ENCODE measurements at regions not wholly inside any gene's neighbourhood (a gene's known extent, or its start where the extent isn't known, plus 50 kb on each side); places are given as distances from the start of the nearest gene placed in this dataset.

DNA sequence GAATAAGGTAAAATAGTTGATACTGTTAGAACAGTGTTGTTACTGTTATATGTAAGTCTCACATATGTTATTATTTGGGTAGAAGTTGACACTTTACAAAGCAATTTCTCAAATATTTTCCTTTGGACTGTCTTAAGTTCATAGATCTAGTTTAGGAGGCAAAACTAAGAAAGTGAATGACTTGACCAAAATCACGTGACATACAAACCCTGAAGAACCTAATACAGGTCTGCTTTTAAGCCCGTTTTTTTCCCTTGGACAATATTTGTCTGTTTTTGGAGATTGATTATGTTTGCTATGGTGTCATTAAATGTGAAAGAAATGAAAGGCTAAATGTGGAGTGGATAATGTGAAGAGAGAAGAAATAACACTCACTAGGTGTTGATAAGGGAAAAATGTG is 644.9 kb upstream of the PITX2 start:
- H3K27ac ChIP-seq (ENCODE audit: insufficient read depth, low read length), result no peak overlapping the region
- BruUV-seq (replicated peaks), result no TSS peak
- peaks cover 5% of the 10 kb centered on the region for H3K27me3 ChIP-seq (ENCODE audit: control insufficient read depth, insufficient read depth, low read length)
- no CpG with 5 or more reads among the region's 2 CpGs for WGBS, 2 experiments (ENCODE audit: extremely low coverage in 2 of 2, insufficient read length in 1 of 2)
- no peak overlapping the region for H3K4me3 ChIP-seq (ENCODE audit: insufficient read depth, low read depth, low read length)
- no peak overlapping the region for H3K18ac ChIP-seq (ENCODE audit: low read depth, low read length)
- H4K20me1 ChIP-seq (ENCODE audit: insufficient read depth, low read length), result no peaks in the 10 kb centered on the region
- no peak overlapping the region for H3K4ac ChIP-seq (ENCODE audit: low read depth, low read length)
- intact Hi-C loops (cut with micrococcal nuclease) (no loop called here), in situ Hi-C loops (cut with MboI; ENCODE audit: low sequenced_read_pairs) (no loop called here), dilution Hi-C loops (cut with HindIII; ENCODE audit: low sequenced_read_pairs, unreplicated experiment) (no loop called here)
- ChIA-PET CTCF (no interaction called here), POLR2A (ENCODE audit: unreplicated experiment) (no interaction called here)
- H4K5ac ChIP-seq (ENCODE audit: low read depth, low read length), result no peak overlapping the region
- no peak overlapping the region for H3K56ac ChIP-seq (ENCODE audit: extremely low read depth, insufficient read depth, low read length)
- no peaks in the 10 kb centered on the region for H3K79me1 ChIP-seq (ENCODE audit: low read depth in 1 of 2, low read length in 2 of 2)
- no peak overlapping the region for H3K4me2 ChIP-seq (ENCODE audit: low read depth, low read length)
- no peak overlapping the region for H2BK20ac ChIP-seq (ENCODE audit: low read depth, low read length)
- no peak overlapping the region for H2AFZ ChIP-seq (replicated peaks; ENCODE audit: low read length, poor library complexity)
- no peaks in the 10 kb centered on the region for H3K4me1 ChIP-seq (ENCODE audit: control insufficient read depth, insufficient read depth, low read length)
- H2BK15ac ChIP-seq (ENCODE audit: low read depth, low read length), result no peak overlapping the region
- H2BK120ac ChIP-seq (ENCODE audit: low read depth, low read length), result no peak overlapping the region
- no peak overlapping the region for H3K23ac ChIP-seq (ENCODE audit: low read depth, low read length)
- no peak overlapping the region for H3K14ac ChIP-seq (replicated peaks; ENCODE audit: low read depth, low read length)
- H2AK9ac ChIP-seq (replicated peaks; ENCODE audit: low read depth, low read length, poor library complexity), result no peak overlapping the region
- TF ChIP-seq POLR2A (IDR thresholded peaks at IDR 0.05; ENCODE audit: low read depth, low read length) (no peak), RAD21 (IDR thresholded peaks at IDR 0.05; ENCODE audit: low read length) (no peak), CEBPB (IDR thresholded peaks at IDR 0.05; ENCODE audit: low read depth, low read length) (no peak), NFE2L2 (IDR thresholded peaks at IDR 0.05; ENCODE audit: low read depth, low read length) (no peak), MAFK (IDR thresholded peaks at IDR 0.05; ENCODE audit: low read depth, low read length) (no peak), BHLHE40 (IDR thresholded peaks at IDR 0.05; ENCODE audit: low read depth, low read length) (no peak), MAZ (IDR thresholded peaks at IDR 0.05; ENCODE audit: borderline replicate concordance, low read depth, low read length) (no peak), SMC3 (IDR thresholded peaks at IDR 0.05; ENCODE audit: low read depth, low read length) (no peak), CHD1 (IDR thresholded peaks at IDR 0.05; ENCODE audit: low read depth, low read length) (no peak), RCOR1 (IDR thresholded peaks at IDR 0.05; ENCODE audit: insufficient replicate concordance, low read length) (no peak), MXI1 (IDR thresholded peaks at IDR 0.05; ENCODE audit: borderline replicate concordance, low read depth, low read length) (no peak), RFX5 (IDR thresholded peaks at IDR 0.05; ENCODE audit: low read depth, low read length) (no peak), FOS (IDR thresholded peaks at IDR 0.05; ENCODE audit: low read depth, low read length) (no peak)
- TF ChIP-seq, protein P1, sequence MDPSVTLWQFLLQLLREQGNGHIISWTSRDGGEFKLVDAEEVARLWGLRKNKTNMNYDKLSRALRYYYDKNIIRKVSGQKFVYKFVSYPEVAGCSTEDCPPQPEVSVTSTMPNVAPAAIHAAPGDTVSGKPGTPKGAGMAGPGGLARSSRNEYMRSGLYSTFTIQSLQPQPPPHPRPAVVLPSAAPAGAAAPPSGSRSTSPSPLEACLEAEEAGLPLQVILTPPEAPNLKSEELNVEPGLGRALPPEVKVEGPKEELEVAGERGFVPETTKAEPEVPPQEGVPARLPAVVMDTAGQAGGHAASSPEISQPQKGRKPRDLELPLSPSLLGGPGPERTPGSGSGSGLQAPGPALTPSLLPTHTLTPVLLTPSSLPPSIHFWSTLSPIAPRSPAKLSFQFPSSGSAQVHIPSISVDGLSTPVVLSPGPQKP (IDR thresholded peaks at IDR 0.05; ENCODE audit: borderline replicate concordance, low read depth, low read length), result no peak
- TF ChIP-seq, protein P2, sequence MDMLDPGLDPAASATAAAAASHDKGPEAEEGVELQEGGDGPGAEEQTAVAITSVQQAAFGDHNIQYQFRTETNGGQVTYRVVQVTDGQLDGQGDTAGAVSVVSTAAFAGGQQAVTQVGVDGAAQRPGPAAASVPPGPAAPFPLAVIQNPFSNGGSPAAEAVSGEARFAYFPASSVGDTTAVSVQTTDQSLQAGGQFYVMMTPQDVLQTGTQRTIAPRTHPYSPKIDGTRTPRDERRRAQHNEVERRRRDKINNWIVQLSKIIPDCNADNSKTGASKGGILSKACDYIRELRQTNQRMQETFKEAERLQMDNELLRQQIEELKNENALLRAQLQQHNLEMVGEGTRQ (IDR thresholded peaks at IDR 0.05; ENCODE audit: low read depth, low read length), result no peak
- TF ChIP-seq, protein P3, sequence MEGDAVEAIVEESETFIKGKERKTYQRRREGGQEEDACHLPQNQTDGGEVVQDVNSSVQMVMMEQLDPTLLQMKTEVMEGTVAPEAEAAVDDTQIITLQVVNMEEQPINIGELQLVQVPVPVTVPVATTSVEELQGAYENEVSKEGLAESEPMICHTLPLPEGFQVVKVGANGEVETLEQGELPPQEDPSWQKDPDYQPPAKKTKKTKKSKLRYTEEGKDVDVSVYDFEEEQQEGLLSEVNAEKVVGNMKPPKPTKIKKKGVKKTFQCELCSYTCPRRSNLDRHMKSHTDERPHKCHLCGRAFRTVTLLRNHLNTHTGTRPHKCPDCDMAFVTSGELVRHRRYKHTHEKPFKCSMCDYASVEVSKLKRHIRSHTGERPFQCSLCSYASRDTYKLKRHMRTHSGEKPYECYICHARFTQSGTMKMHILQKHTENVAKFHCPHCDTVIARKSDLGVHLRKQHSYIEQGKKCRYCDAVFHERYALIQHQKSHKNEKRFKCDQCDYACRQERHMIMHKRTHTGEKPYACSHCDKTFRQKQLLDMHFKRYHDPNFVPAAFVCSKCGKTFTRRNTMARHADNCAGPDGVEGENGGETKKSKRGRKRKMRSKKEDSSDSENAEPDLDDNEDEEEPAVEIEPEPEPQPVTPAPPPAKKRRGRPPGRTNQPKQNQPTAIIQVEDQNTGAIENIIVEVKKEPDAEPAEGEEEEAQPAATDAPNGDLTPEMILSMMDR (conservative IDR thresholded peaks at IDR 0.05; ENCODE audit: low read depth, low read length), result no peak
- no peak for DNase-seq
- no peak overlapping the region for H4K8ac ChIP-seq (ENCODE audit: low read depth in 2 of 2, low read length in 2 of 2)
- no peak overlapping the region for H2AK5ac ChIP-seq (ENCODE audit: low read depth, low read length)
- H2BK5ac ChIP-seq (ENCODE audit: low read depth, low read length, poor library complexity, severe bottlenecking), result no peak overlapping the region
- H3K36me3 ChIP-seq (ENCODE audit: control insufficient read depth, insufficient read depth, low read length), result no peaks in the 10 kb centered on the region
- no peak for ATAC-seq (ENCODE audit: low read depth)
- H3K9me1 ChIP-seq (ENCODE audit: insufficient read depth, low read length), result no peaks in the 10 kb centered on the region
- H4K91ac ChIP-seq (ENCODE audit: insufficient read depth, low read depth, low read length), result no peak overlapping the region
- no peak overlapping the region for H3K9ac ChIP-seq (ENCODE audit: low read depth, low read length)
- H3K9me3 ChIP-seq (ENCODE audit: control insufficient read depth, insufficient read depth, low read length), result no peaks in the 10 kb centered on the region

All from IMR-90 (cell line).